ENCODE measurements at regions not wholly inside any gene's neighbourhood (a gene's known extent, or its start where the extent isn't known, plus 50 kb on each side); places are given as distances from the start of the nearest gene placed in this dataset.

DNA sequence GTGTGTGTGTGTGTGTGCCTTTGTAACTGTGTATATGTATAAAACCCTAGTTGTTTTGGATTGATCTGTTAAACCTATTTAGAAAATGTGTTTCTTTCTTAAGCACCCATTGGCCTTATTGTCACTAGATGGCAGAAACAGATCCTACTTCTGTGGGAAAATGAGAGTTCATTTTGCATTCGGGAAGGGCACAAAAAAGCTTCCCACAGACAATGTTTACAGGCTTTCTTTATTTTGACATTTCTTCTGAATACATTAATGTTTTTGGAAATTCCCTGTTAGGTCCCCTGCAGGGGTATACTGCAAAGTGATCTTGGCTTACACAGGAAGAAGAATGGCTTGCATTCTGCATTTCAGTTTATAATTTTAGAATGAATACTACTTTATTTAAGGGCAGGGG is 481.8 kb upstream of the ARRDC3 start:
- no peak overlapping the region for H3K4me3 ChIP-seq
- intact Hi-C loops (cut with DNase I; ENCODE audit: low total_unique reads) = no loop called here
- H3K27me3 ChIP-seq = no peaks in the 10 kb centered on the region
- TF ChIP-seq, protein P1, sequence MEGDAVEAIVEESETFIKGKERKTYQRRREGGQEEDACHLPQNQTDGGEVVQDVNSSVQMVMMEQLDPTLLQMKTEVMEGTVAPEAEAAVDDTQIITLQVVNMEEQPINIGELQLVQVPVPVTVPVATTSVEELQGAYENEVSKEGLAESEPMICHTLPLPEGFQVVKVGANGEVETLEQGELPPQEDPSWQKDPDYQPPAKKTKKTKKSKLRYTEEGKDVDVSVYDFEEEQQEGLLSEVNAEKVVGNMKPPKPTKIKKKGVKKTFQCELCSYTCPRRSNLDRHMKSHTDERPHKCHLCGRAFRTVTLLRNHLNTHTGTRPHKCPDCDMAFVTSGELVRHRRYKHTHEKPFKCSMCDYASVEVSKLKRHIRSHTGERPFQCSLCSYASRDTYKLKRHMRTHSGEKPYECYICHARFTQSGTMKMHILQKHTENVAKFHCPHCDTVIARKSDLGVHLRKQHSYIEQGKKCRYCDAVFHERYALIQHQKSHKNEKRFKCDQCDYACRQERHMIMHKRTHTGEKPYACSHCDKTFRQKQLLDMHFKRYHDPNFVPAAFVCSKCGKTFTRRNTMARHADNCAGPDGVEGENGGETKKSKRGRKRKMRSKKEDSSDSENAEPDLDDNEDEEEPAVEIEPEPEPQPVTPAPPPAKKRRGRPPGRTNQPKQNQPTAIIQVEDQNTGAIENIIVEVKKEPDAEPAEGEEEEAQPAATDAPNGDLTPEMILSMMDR (IDR thresholded peaks at IDR 0.05) = no peak
- TF ChIP-seq POLR2AphosphoS5 (IDR thresholded peaks at IDR 0.05) (no peak), POLR2A (IDR thresholded peaks at IDR 0.05) (no peak), EP300 (IDR thresholded peaks at IDR 0.05; ENCODE audit: low read depth) (no peak)
- H3K9me3 ChIP-seq = no peaks in the 10 kb centered on the region
- DNase-seq = no peak
- no peaks in the 10 kb centered on the region for H3K36me3 ChIP-seq
- in situ Hi-C loops (cut with MboI; ENCODE audit: low pct_ligation_motif_present in 1 of 4, low pct_unique_long_range_greater_than_20kb in 1 of 4, low sequenced_read_pairs in 3 of 4) = no loop called here
- no peaks in the 10 kb centered on the region for H3K4me1 ChIP-seq
- no peak overlapping the region for H3K27ac ChIP-seq
- 20 to 29% methylated on average over 1 of the region's 1 CpG for WGBS, 2 donors (ENCODE audit: low coverage in 1 of 2)

DNA sequence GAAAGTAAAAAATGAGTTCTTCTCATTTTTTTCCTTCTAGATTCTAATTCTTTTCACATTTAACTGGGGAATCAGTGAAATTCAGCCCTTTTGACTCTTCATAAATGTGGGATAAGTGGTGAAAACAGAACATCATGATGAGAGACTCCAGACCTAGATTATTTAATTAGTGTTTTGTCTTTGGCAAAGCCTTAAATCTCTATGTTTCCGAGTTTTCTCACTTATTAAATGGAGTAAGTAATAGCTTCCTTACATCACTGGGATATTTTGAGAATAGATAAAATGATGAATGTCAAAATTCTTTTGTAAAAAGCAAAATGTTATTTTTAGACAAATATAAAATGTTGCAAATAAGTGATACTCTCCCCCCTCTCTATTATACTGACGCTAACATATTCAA is 468.6 kb upstream of the ARRDC3 start:
- no peak overlapping the region for H3K27ac ChIP-seq
- H3K36me3 ChIP-seq = no peaks in the 10 kb centered on the region
- in situ Hi-C loops (cut with MboI; ENCODE audit: low pct_ligation_motif_present in 1 of 4, low pct_unique_long_range_greater_than_20kb in 1 of 4, low sequenced_read_pairs in 3 of 4) (no loop called here), intact Hi-C loops (cut with DNase I; ENCODE audit: low total_unique reads) (no loop called here)
- WGBS, 2 donors (ENCODE audit: low coverage in 1 of 2) = 69 to 77% methylated on average over 2 of the region's 2 CpGs
- no peaks in the 10 kb centered on the region for H3K27me3 ChIP-seq
- no peaks in the 10 kb centered on the region for H3K4me1 ChIP-seq
- no peaks in the 10 kb centered on the region for H3K9me3 ChIP-seq
- TF ChIP-seq POLR2A (IDR thresholded peaks at IDR 0.05) = no peak
- TF ChIP-seq POLR2AphosphoS5 (IDR thresholded peaks at IDR 0.05) = no peak
- no peak for DNase-seq
- no peak overlapping the region for H3K4me3 ChIP-seq

DNA sequence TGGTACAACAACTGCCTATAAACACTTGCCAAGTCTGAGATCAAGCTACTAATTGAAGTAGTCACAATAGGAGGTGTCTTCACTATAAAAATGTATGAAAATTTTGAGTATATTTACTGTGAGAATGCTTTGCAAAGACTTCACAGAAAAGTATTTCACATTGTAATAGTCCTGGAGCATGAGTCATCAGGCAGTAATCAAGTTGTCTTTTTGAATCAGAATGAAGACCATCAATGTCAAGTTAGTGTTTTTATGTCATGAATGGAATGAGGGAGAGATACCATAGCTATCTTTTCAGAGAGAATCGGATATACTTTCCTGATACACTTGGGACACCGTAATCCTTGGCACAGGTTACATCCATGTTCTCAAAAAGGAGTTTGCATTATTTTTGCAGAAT is 466.9 kb upstream of the ARRDC3 start:
- no peak overlapping the region for H3K4me3 ChIP-seq
- H3K27me3 ChIP-seq = no peaks in the 10 kb centered on the region
- H3K27ac ChIP-seq = no peak overlapping the region
- H3K9me3 ChIP-seq = no peaks in the 10 kb centered on the region
- no peaks in the 10 kb centered on the region for H3K36me3 ChIP-seq
- TF ChIP-seq POLR2A (IDR thresholded peaks at IDR 0.05) = no peak
- TF ChIP-seq, protein P1 (IDR thresholded peaks at IDR 0.05) = no peak
- TF ChIP-seq EP300 (IDR thresholded peaks at IDR 0.05; ENCODE audit: low read depth) = no peak
- TF ChIP-seq POLR2AphosphoS5 (IDR thresholded peaks at IDR 0.05) = no peak
- no peaks in the 10 kb centered on the region for H3K4me1 ChIP-seq
- intact Hi-C loops (cut with DNase I; ENCODE audit: low total_unique reads) = no loop called here
- WGBS, 2 donors (ENCODE audit: low coverage in 1 of 2) = 76 to 78% methylated on average over 2 of the region's 2 CpGs
- in situ Hi-C loops (cut with MboI; ENCODE audit: low pct_ligation_motif_present in 1 of 4, low pct_unique_long_range_greater_than_20kb in 1 of 4, low sequenced_read_pairs in 3 of 4) = no loop called here
- DNase-seq = no peak

DNA sequence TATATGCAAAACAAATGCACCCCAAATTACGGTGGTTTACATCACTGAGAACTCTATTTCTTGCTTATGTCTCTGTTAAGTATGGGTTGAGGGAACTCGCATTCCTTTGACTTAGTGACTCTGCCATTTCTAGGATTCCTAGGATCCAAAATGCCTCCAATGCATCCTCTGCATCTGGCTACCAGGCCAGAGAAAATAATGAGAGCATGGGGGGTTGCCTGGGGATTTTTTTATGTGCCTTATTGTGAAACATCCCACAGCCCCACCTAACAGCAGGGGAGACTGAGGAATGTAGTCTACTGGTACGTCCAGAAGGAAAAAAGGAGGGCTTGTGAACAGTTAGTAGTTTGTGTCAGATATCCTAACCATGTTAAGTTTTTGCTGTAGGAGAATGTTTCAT is 466.0 kb upstream of the ARRDC3 start:
- no peak overlapping the region for H3K4me3 ChIP-seq
- no peak for TF ChIP-seq POLR2AphosphoS5 (IDR thresholded peaks at IDR 0.05)
- no peak for TF ChIP-seq EP300 (IDR thresholded peaks at IDR 0.05; ENCODE audit: low read depth)
- TF ChIP-seq POLR2A (IDR thresholded peaks at IDR 0.05) = no peak
- TF ChIP-seq, protein P1 (IDR thresholded peaks at IDR 0.05) = no peak
- in situ Hi-C loops (cut with MboI; ENCODE audit: low pct_ligation_motif_present in 1 of 4, low pct_unique_long_range_greater_than_20kb in 1 of 4, low sequenced_read_pairs in 3 of 4) (no loop called here), intact Hi-C loops (cut with DNase I; ENCODE audit: low total_unique reads) (no loop called here)
- H3K4me1 ChIP-seq = no peaks in the 10 kb centered on the region
- H3K27me3 ChIP-seq = no peaks in the 10 kb centered on the region
- no peaks in the 10 kb centered on the region for H3K9me3 ChIP-seq
- no peak for DNase-seq
- no peaks in the 10 kb centered on the region for H3K36me3 ChIP-seq
- 69 to 79% methylated on average over 2 to 3 of the region's 3 CpGs for WGBS, 2 donors (ENCODE audit: low coverage in 1 of 2)
- no peak overlapping the region for H3K27ac ChIP-seq

DNA sequence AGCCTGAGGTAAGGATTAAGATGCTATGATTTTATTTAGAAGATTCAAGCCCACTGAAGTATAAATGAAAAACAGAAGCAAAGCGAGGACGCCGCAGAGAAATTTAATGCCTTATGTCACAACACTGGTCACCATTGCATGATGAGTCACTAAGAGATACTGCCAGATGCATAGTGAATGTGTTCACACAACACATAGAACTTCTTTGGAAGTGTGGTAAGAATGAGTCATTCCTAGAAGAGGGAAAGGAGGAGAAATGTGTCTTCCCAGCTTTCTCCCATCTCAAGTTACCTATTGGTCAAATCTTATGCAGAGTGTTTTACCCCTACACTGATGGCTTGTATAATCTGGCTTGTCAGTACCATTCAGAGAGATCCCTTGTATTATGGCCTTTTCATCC is 465.3 kb upstream of the ARRDC3 start:
- Histone ChIP-seq H3K27me3 (no peaks in the 10 kb centered on the region), H3K36me3 (no peaks in the 10 kb centered on the region), H3K4me1 (no peaks in the 10 kb centered on the region), H3K9me3 (no peaks in the 10 kb centered on the region), H3K4me3 (no peak overlapping the region), H3K27ac (no peak overlapping the region)
- TF ChIP-seq EP300 (IDR thresholded peaks at IDR 0.05; ENCODE audit: low read depth) (no peak), POLR2AphosphoS5 (IDR thresholded peaks at IDR 0.05) (no peak), POLR2A (IDR thresholded peaks at IDR 0.05) (no peak)
- TF ChIP-seq, protein P1 (IDR thresholded peaks at IDR 0.05) = no peak
- DNase-seq = no peak
- intact Hi-C loops (cut with DNase I; ENCODE audit: low total_unique reads) = no loop called here
- in situ Hi-C loops (cut with MboI; ENCODE audit: low pct_ligation_motif_present in 1 of 4, low pct_unique_long_range_greater_than_20kb in 1 of 4, low sequenced_read_pairs in 3 of 4) = no loop called here
- WGBS, 2 donors (ENCODE audit: low coverage in 1 of 2) = 82 to 85% methylated on average over 3 of the region's 3 CpGs
